ENCODE measurements at regions not wholly inside any gene's neighbourhood (a gene's known extent, or its start where the extent isn't known, plus 50 kb on each side); places are given as distances from the start of the nearest gene placed in this dataset.

GRCh38 chr14:99006276-99006675, 265.7 kb downstream of the BCL11B start:
- TF ChIP-seq POLR2A (IDR thresholded peaks at IDR 0.05) (no peak), POLR2AphosphoS5 (IDR thresholded peaks at IDR 0.05) (no peak)
- H3K27ac ChIP-seq, result no peak overlapping the region
- H3K9me3 ChIP-seq, result no peaks in the 10 kb centered on the region
- DNase-seq (ENCODE audit: low spot score in 2 of 2), result no peak
- WGBS, result 57% methylated on average over 5 of the region's 5 CpGs
- no peak overlapping the region for H3K4me3 ChIP-seq
- H3K27me3 ChIP-seq, result no peaks in the 10 kb centered on the region
- no peaks in the 10 kb centered on the region for H3K36me3 ChIP-seq
- H3K4me1 ChIP-seq, result no peaks in the 10 kb centered on the region

GRCh38 chr14:99007795-99008194, 264.2 kb downstream of the BCL11B start:
- no peak overlapping the region for H3K4me3 ChIP-seq
- H3K27ac ChIP-seq, result no peak overlapping the region
- TF ChIP-seq POLR2AphosphoS5 (IDR thresholded peaks at IDR 0.05) (no peak), EP300 (IDR thresholded peaks at IDR 0.05) (no peak), POLR2A (IDR thresholded peaks at IDR 0.05) (no peak), CTCF (IDR thresholded peaks at IDR 0.05) (no peak)
- no peaks in the 10 kb centered on the region for H3K9me3 ChIP-seq
- no peaks in the 10 kb centered on the region for H3K27me3 ChIP-seq
- no peaks in the 10 kb centered on the region for H3K4me1 ChIP-seq
- WGBS, result 94% methylated on average over 7 of the region's 7 CpGs
- no peaks in the 10 kb centered on the region for H3K36me3 ChIP-seq
- DNase-seq (ENCODE audit: low spot score in 2 of 2), result no peak

GRCh38 chr14:99009871-99010270, 262.1 kb downstream of the BCL11B start:
- WGBS, result 81% methylated on average over 6 of the region's 6 CpGs
- Histone ChIP-seq H3K4me1 (no peaks in the 10 kb centered on the region), H3K27ac (no peak overlapping the region), H3K36me3 (no peaks in the 10 kb centered on the region), H3K27me3 (no peaks in the 10 kb centered on the region), H3K4me3 (no peak overlapping the region), H3K9me3 (no peaks in the 10 kb centered on the region)
- TF ChIP-seq POLR2A (IDR thresholded peaks at IDR 0.05) (no peak), EP300 (IDR thresholded peaks at IDR 0.05) (no peak), POLR2AphosphoS5 (IDR thresholded peaks at IDR 0.05) (no peak), CTCF (IDR thresholded peaks at IDR 0.05) (no peak)
- DNase-seq (ENCODE audit: low spot score in 2 of 2), result no peak

- Histone ChIP-seq H3K9me3 (no peaks in the 10 kb centered on the region), H3K27ac (no peak overlapping the region), H3K27me3 (no peaks in the 10 kb centered on the region), H3K4me3 (no peak overlapping the region), H3K4me1 (no peaks in the 10 kb centered on the region), H3K36me3 (no peaks in the 10 kb centered on the region)
- TF ChIP-seq CTCF (IDR thresholded peaks at IDR 0.05) (no peak), EP300 (IDR thresholded peaks at IDR 0.05) (no peak), POLR2AphosphoS5 (IDR thresholded peaks at IDR 0.05) (no peak), POLR2A (IDR thresholded peaks at IDR 0.05) (no peak)
- 84% methylated on average over 6 of the region's 6 CpGs for WGBS
- DNase-seq (ENCODE audit: low spot score in 2 of 2), result no peak
Observed at GRCh38 chr14:99011385-99011784, 260.6 kb downstream of the BCL11B start.

- no peak for DNase-seq (ENCODE audit: low spot score in 2 of 2)
- Histone ChIP-seq H3K36me3 (no peaks in the 10 kb centered on the region), H3K9me3 (no peaks in the 10 kb centered on the region), H3K27me3 (no peaks in the 10 kb centered on the region), H3K4me3 (no peak overlapping the region), H3K4me1 (no peaks in the 10 kb centered on the region), H3K27ac (no peak overlapping the region)
- WGBS, result 99% methylated on average over 10 of the region's 12 CpGs
- no peak for TF ChIP-seq POLR2A (IDR thresholded peaks at IDR 0.05)
- no peak for TF ChIP-seq CTCF (IDR thresholded peaks at IDR 0.05)
- no peak for TF ChIP-seq EP300 (IDR thresholded peaks at IDR 0.05)
Observed at GRCh38 chr14:99012703-99013102, 259.3 kb downstream of the BCL11B start.

- Histone ChIP-seq H3K27me3 (no peaks in the 10 kb centered on the region), H3K9me3 (no peaks in the 10 kb centered on the region), H3K4me3 (no peak overlapping the region), H3K36me3 (no peaks in the 10 kb centered on the region), H3K27ac (no peak overlapping the region), H3K4me1 (no peaks in the 10 kb centered on the region)
- TF ChIP-seq CTCF (IDR thresholded peaks at IDR 0.05) (no peak), POLR2A (IDR thresholded peaks at IDR 0.05) (no peak), POLR2AphosphoS5 (IDR thresholded peaks at IDR 0.05) (no peak), EP300 (IDR thresholded peaks at IDR 0.05) (no peak)
- DNase-seq (ENCODE audit: low spot score in 2 of 2), result no peak
- WGBS, result 73% methylated on average over 11 of the region's 14 CpGs
Observed at GRCh38 chr14:99015833-99016232, 256.2 kb downstream of the BCL11B start.

Measured in suprapubic skin (tissue), 4 donors.